ENCODE measurements at regions not wholly inside any gene's neighbourhood (a gene's known extent, or its start where the extent isn't known, plus 50 kb on each side); places are given as distances from the start of the nearest gene placed in this dataset.

- TF ChIP-seq, protein P1, sequence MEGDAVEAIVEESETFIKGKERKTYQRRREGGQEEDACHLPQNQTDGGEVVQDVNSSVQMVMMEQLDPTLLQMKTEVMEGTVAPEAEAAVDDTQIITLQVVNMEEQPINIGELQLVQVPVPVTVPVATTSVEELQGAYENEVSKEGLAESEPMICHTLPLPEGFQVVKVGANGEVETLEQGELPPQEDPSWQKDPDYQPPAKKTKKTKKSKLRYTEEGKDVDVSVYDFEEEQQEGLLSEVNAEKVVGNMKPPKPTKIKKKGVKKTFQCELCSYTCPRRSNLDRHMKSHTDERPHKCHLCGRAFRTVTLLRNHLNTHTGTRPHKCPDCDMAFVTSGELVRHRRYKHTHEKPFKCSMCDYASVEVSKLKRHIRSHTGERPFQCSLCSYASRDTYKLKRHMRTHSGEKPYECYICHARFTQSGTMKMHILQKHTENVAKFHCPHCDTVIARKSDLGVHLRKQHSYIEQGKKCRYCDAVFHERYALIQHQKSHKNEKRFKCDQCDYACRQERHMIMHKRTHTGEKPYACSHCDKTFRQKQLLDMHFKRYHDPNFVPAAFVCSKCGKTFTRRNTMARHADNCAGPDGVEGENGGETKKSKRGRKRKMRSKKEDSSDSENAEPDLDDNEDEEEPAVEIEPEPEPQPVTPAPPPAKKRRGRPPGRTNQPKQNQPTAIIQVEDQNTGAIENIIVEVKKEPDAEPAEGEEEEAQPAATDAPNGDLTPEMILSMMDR (IDR thresholded peaks at IDR 0.05), result no peak
- no peak for TF ChIP-seq POLR2A (IDR thresholded peaks at IDR 0.05)
Measured at GRCh38 chr5:142506756-142507155, 179.1 kb downstream of the FGF1 start.

All from thyroid gland (tissue), 4 donors.